SK-N-SH (cell line): ENCODE measurements at regions not wholly inside any gene's neighbourhood (a gene's known extent, or its start where the extent isn't known, plus 50 kb on each side); places are given as distances from the start of the nearest gene placed in this dataset.

Experiments
- CTCF ChIA-PET: fragments of 300-600, 350-600 bp; formaldehyde crosslinking; extraction: SDS; loops from one replicate; lab custom pipeline; 2021; lab: Yijun Ruan, JAX
- POLR2A ChIA-PET: fragments of 350-600 bp; sonication (Branson Sonifier 250); formaldehyde crosslinking; extraction: SDS; loops from one replicate; lab custom pipeline; 2020; ENCODE audit warnings: antibody characterized with exemption, inconsistent platforms; lab: Yijun Ruan, JAX
- DNase-seq: peaks from one replicate; pipeline ENCODE4 v3.0.0; 2012
- H2AFZ ChIP-seq: fragments of 200-600 bp; sonication (generic); 2 replicates; pipeline ENCODE4 v1.8.1; 2016; ENCODE audit warnings: antibody characterized with exemption, mild to moderate bottlenecking, low read depth
- H3F3A ChIP-seq: fragments of 200-600 bp; sonication (generic); replicated peaks from 2 replicates; pipeline ENCODE3; 2016; ENCODE audit warnings: antibody characterized with exemption, mild to moderate bottlenecking; ENCODE audit not compliant: insufficient read depth
- H3K27ac ChIP-seq, 2 experiments: fragments of 200-500 bp in 1 of 2; fragments of 200-600 bp in 1 of 2; sonication (Bioruptor generic) in 1 of 2; sonication (generic), shearing (Covaris generic) in 1 of 2; 2 replicates each; pipeline versions ENCODE4 v1.5.1 to v1.6.1; 2014 to 2016; ENCODE audit warnings: low read depth in 2 of 2, inconsistent platforms in 1 of 2, low read length in 1 of 2, mild to moderate bottlenecking in 1 of 2, mixed read lengths in 1 of 2
- H3K27me3 ChIP-seq: fragments of 200-600 bp; sonication (generic), shearing (Covaris generic); 2 replicates; pipeline ENCODE4 v1.6.1; 2016; ENCODE audit warnings: mixed run types; ENCODE audit not compliant: insufficient read depth
- H3K36me3 ChIP-seq, 2 experiments: fragments of 200-500 bp in 1 of 2; fragments of 200-600 bp in 1 of 2; sonication (Bioruptor generic) in 1 of 2; sonication (generic) in 1 of 2; replicated peaks in 1 of 2; 2 replicates each; pipeline versions ENCODE3 to v1.5.1; 2014 to 2016; ENCODE audit warnings: low read length in 1 of 2, mild to moderate bottlenecking in 1 of 2; ENCODE audit not compliant: insufficient read depth in 2 of 2, control insufficient read depth in 1 of 2
- H3K4me1 ChIP-seq, 2 experiments: fragments of 200-500 bp in 1 of 2; fragments of 200-600 bp in 1 of 2; sonication (Bioruptor generic) in 1 of 2; sonication (generic), shearing (Covaris generic) in 1 of 2; 2 replicates each; pipeline versions ENCODE4 v1.5.1 to v1.6.1; 2014 to 2016; ENCODE audit warnings: low read depth in 1 of 2, low read length in 1 of 2, mixed run types in 1 of 2; ENCODE audit not compliant: insufficient read depth in 2 of 2, control insufficient read depth in 1 of 2
- H3K4me2 ChIP-seq: fragments of 200-600 bp; sonication (generic), shearing (Covaris generic); 2 replicates; pipeline ENCODE4 v1.6.1; 2017; ENCODE audit warnings: mixed run types
- H3K4me3 ChIP-seq, 2 experiments: fragments of 200-500 bp in 1 of 2; fragments of 200-600 bp in 1 of 2; sonication (Bioruptor generic) in 1 of 2; sonication (generic), shearing (Covaris generic) in 1 of 2; 2 replicates each; pipeline versions ENCODE4 v1.5.1 to v1.8.1; 2014 to 2016; ENCODE audit warnings: low read depth in 2 of 2, inconsistent platforms in 1 of 2, low read length in 1 of 2, mild to moderate bottlenecking in 1 of 2, mixed read lengths in 1 of 2, moderate library complexity in 1 of 2
- H3K79me2 ChIP-seq: fragments of 200-600 bp; sonication (generic); 2 replicates; pipeline ENCODE4 v1.8.1; 2017; ENCODE audit warnings: mild to moderate bottlenecking; ENCODE audit not compliant: insufficient read depth
- H3K9ac ChIP-seq: fragments of 200-600 bp; sonication (generic); 2 replicates; pipeline ENCODE4 v1.6.1; 2017; ENCODE audit warnings: mixed run types
- H3K9me2 ChIP-seq: fragments of 200-600 bp; sonication (generic); 2 replicates; pipeline ENCODE4 v1.6.1; 2017; ENCODE audit warnings: mixed run types
- H3K9me3 ChIP-seq: fragments of 200-600 bp; sonication (generic); 2 replicates; pipeline ENCODE4 v1.6.1; 2017; ENCODE audit warnings: mixed run types, mild to moderate bottlenecking, moderate library complexity
- H4K20me1 ChIP-seq: fragments of 200-600 bp; sonication (generic); 2 replicates; pipeline ENCODE4 v1.6.1; 2017; ENCODE audit warnings: mild to moderate bottlenecking, mixed run types; ENCODE audit not compliant: insufficient read depth
- CHD2 ChIP-seq: fragments of 150-350 bp; IDR thresholded peaks from 2 replicates; pipeline ENCODE4 v1.6.1; 2018; ENCODE audit warnings: low read length; ENCODE audit not compliant: partially characterized antibody
- CTCF ChIP-seq: fragments of 200-600 bp; sonication (generic); IDR thresholded peaks from 2 replicates; pipeline ENCODE4 v1.6.1; 2017; ENCODE audit warnings: antibody characterized with exemption, mild to moderate bottlenecking, moderate library complexity
- EP300 ChIP-seq, 2 experiments: IDR thresholded peaks; 2 replicates each; pipeline versions ENCODE4 v1.4.0 to v1.6.1; 2012; ENCODE audit warnings: borderline replicate concordance in 1 of 2, low read depth in 1 of 2, low read length in 1 of 2
- GABPA ChIP-seq: IDR thresholded peaks from 2 replicates; pipeline ENCODE4 v1.4.0; 2012; ENCODE audit warnings: low read depth, mild to moderate bottlenecking
- GATA2 ChIP-seq: sonication (generic); formaldehyde crosslinking; IDR thresholded peaks from 2 replicates; pipeline ENCODE4 v1.5.0; 2020; ENCODE audit warnings: mild to moderate bottlenecking, missing genetic modification reagents
- JUND ChIP-seq: IDR thresholded peaks from 2 replicates; pipeline ENCODE4 v1.4.0; 2012
- MEF2A ChIP-seq: IDR thresholded peaks from 2 replicates; pipeline ENCODE4 v1.4.0; 2012; ENCODE audit warnings: low read depth, borderline replicate concordance
- NFIC ChIP-seq: IDR thresholded peaks from 2 replicates; pipeline ENCODE4 v1.4.0; 2012; ENCODE audit warnings: borderline replicate concordance
- NRF1 ChIP-seq: IDR thresholded peaks from 2 replicates; pipeline ENCODE4 v1.6.1; 2012; ENCODE audit warnings: low read depth, mild to moderate bottlenecking, low read length
- POLR2AphosphoS5 ChIP-seq: IDR thresholded peaks from 2 replicates; pipeline ENCODE4 v1.6.1; 2012; ENCODE audit warnings: low read depth, low read length
- RAD21 ChIP-seq: IDR thresholded peaks from 2 replicates; pipeline ENCODE4 v1.6.1; 2012; ENCODE audit warnings: mild to moderate bottlenecking, low read length
- REST ChIP-seq: IDR thresholded peaks from 2 replicates; pipeline ENCODE4 v1.6.1; 2012; ENCODE audit warnings: mild to moderate bottlenecking, low read depth, low read length, moderate library complexity
- RFX5 ChIP-seq: IDR thresholded peaks from 2 replicates; pipeline ENCODE4 v1.6.1; 2012; ENCODE audit warnings: mild to moderate bottlenecking, improper control_type of control experiment, low read length
- RXRA ChIP-seq: IDR thresholded peaks from 2 replicates; pipeline ENCODE4 v1.4.0; 2012; ENCODE audit warnings: low read depth, mild to moderate bottlenecking, borderline replicate concordance
- TCF12 ChIP-seq: IDR thresholded peaks from 2 replicates; pipeline ENCODE4 v1.4.0; 2012
- TEAD4 ChIP-seq: IDR thresholded peaks from 2 replicates; pipeline ENCODE4 v1.4.0; 2012; ENCODE audit warnings: mild to moderate bottlenecking, borderline replicate concordance; ENCODE audit not compliant: insufficient read depth
- USF1 ChIP-seq: IDR thresholded peaks from 2 replicates; pipeline ENCODE4 v1.4.0; 2012; ENCODE audit warnings: low read depth, borderline replicate concordance
- USF2 ChIP-seq: fragments of 150-350 bp; IDR thresholded peaks from 2 replicates; pipeline ENCODE4 v1.6.1; 2017; ENCODE audit warnings: antibody characterized with exemption, low read length, low read depth, borderline replicate concordance
- WGBS: methylation state at CpG from one replicate; pipeline ENCODE4 v1.1.6; 2017; ENCODE audit warnings: low lambda C conversion rate; 5-methylcytosine and 5-hydroxymethylcytosine counted together

- TF ChIP-seq JUND, result no peak
- no peak for TF ChIP-seq CHD2
- no peak for TF ChIP-seq GATA2 (CRISPR knock-in tag)
- TF ChIP-seq RAD21, result no peak
- TF ChIP-seq NRF1, result no peak
- no peak for TF ChIP-seq RXRA
- no peak for TF ChIP-seq TEAD4
- no peak for TF ChIP-seq GABPA
- no peak for TF ChIP-seq POLR2AphosphoS5
- TF ChIP-seq EP300 (IDR thresholded peaks at IDR 0.05; ENCODE audit: borderline replicate concordance in 1 of 2, low read depth in 1 of 2, low read length in 1 of 2), result no peak
Observed at GRCh38 chr18:14933964-14934363, 186.0 kb downstream of the ANKRD30B start (continued).

GRCh38 chr18:14935210-14935609, 187.2 kb downstream of the ANKRD30B start:
- no peak for DNase-seq
- no peak overlapping the region for H3K4me3 ChIP-seq
- H2AFZ ChIP-seq, result no peak overlapping the region
- H3K9me2 ChIP-seq, result no peaks in the 10 kb centered on the region
- no peaks in the 10 kb centered on the region for H3F3A ChIP-seq
- 4% methylated on average over 3 of the region's 3 CpGs for WGBS
- ChIA-PET POLR2A (no interaction called here), CTCF (no interaction called here)
- no peaks in the 10 kb centered on the region for H3K9me3 ChIP-seq
- H4K20me1 ChIP-seq, result no peaks in the 10 kb centered on the region
- H3K36me3 ChIP-seq, result no peaks in the 10 kb centered on the region
- H3K4me1 ChIP-seq, result no peaks in the 10 kb centered on the region
- H3K27ac ChIP-seq, result no peak overlapping the region
- no peak for TF ChIP-seq RFX5
- no peak for TF ChIP-seq USF2
- TF ChIP-seq NRF1, result no peak
- no peak for TF ChIP-seq CHD2
- H3K9ac ChIP-seq, result no peak overlapping the region
- no peak overlapping the region for H3K4me2 ChIP-seq
- no peaks in the 10 kb centered on the region for H3K79me2 ChIP-seq
- H3K27me3 ChIP-seq, result peaks cover 63% of the 10 kb centered on the region

GRCh38 chr18:14936313-14936712, 188.3 kb downstream of the ANKRD30B start:
- H3K4me2 ChIP-seq, result no peak overlapping the region
- H4K20me1 ChIP-seq, result no peaks in the 10 kb centered on the region
- 1% methylated on average over 4 of the region's 4 CpGs for WGBS
- peaks cover 75% of the 10 kb centered on the region for H3K27me3 ChIP-seq
- no peak overlapping the region for H3K9ac ChIP-seq
- CTCF ChIA-PET, result no interaction called here
- H3K9me2 ChIP-seq, result no peaks in the 10 kb centered on the region
- no peaks in the 10 kb centered on the region for H3F3A ChIP-seq
- no peak overlapping the region for H2AFZ ChIP-seq
- H3K9me3 ChIP-seq, result no peaks in the 10 kb centered on the region
- no peak for DNase-seq
- no peaks in the 10 kb centered on the region for H3K36me3 ChIP-seq
- no peaks in the 10 kb centered on the region for H3K4me1 ChIP-seq
- POLR2A ChIA-PET, result no interaction called here
- no peak overlapping the region for H3K4me3 ChIP-seq
- H3K79me2 ChIP-seq, result no peaks in the 10 kb centered on the region
- no peak overlapping the region for H3K27ac ChIP-seq
- TF ChIP-seq GATA2 (CRISPR knock-in tag) (no peak), TCF12 (no peak), USF1 (no peak), TEAD4 (no peak), REST (no peak), CHD2 (no peak), NFIC (no peak), MEF2A (no peak), CTCF (no peak), USF2 (no peak), RFX5 (no peak)
